Neural progenitor cell (in vitro differentiated cells): ENCODE measurements at regions not wholly inside any gene's neighbourhood (a gene's known extent, or its start where the extent isn't known, plus 50 kb on each side); places are given as distances from the start of the nearest gene placed in this dataset.

Experiments used
- EZH2 ChIP-seq: fragments of 200-600 bp; sonication (generic); IDR thresholded peaks from 2 replicates; pipeline ENCODE4 v1.6.1; 2017; ENCODE audit warnings: antibody characterized with exemption, mild to moderate bottlenecking, moderate library complexity
- EZH2phosphoT487 ChIP-seq: fragments of 200-600 bp; sonication (generic); IDR thresholded peaks from 2 replicates; pipeline ENCODE4 v1.6.1; 2017; ENCODE audit warnings: antibody characterized with exemption
- TF ChIP-seq, protein P1 (sequence below): fragments of 200-600 bp; sonication (generic); IDR thresholded peaks from 2 replicates; pipeline ENCODE4 v1.5.1; 2017; ENCODE audit warnings: antibody characterized with exemption, mild to moderate bottlenecking

DNA sequence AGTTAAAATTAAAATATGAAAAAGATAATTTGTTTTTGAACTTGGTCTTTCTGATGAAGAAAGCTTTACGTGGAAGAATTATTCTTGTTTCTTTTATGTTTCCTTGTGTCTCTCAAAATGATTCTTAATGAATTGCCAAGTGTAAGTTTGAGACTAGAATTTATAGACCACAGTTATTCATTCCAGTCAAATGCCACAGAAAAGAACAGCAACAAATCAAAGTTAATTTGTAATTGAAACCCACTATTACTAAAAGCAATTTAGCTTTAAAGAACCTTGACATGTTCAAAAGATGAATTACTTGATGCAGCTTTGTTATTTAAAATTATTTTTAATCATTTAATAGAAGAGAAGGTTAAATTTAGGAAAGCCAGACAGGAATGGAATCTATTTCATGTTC lies 1277.7 kb upstream of the NUDT12 start:
- TF ChIP-seq, protein P1, sequence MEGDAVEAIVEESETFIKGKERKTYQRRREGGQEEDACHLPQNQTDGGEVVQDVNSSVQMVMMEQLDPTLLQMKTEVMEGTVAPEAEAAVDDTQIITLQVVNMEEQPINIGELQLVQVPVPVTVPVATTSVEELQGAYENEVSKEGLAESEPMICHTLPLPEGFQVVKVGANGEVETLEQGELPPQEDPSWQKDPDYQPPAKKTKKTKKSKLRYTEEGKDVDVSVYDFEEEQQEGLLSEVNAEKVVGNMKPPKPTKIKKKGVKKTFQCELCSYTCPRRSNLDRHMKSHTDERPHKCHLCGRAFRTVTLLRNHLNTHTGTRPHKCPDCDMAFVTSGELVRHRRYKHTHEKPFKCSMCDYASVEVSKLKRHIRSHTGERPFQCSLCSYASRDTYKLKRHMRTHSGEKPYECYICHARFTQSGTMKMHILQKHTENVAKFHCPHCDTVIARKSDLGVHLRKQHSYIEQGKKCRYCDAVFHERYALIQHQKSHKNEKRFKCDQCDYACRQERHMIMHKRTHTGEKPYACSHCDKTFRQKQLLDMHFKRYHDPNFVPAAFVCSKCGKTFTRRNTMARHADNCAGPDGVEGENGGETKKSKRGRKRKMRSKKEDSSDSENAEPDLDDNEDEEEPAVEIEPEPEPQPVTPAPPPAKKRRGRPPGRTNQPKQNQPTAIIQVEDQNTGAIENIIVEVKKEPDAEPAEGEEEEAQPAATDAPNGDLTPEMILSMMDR: no peak
- no peak for TF ChIP-seq EZH2
- no peak for TF ChIP-seq EZH2phosphoT487
